ENCODE measurements at regions not wholly inside any gene's neighbourhood (a gene's known extent, or its start where the extent isn't known, plus 50 kb on each side); places are given as distances from the start of the nearest gene placed in this dataset.
"Not testable (repeated sequence)": the region's sequence is repeated elsewhere in the genome, so short reads cannot be mapped to it uniquely, and the experiment has no call there.

DNA sequence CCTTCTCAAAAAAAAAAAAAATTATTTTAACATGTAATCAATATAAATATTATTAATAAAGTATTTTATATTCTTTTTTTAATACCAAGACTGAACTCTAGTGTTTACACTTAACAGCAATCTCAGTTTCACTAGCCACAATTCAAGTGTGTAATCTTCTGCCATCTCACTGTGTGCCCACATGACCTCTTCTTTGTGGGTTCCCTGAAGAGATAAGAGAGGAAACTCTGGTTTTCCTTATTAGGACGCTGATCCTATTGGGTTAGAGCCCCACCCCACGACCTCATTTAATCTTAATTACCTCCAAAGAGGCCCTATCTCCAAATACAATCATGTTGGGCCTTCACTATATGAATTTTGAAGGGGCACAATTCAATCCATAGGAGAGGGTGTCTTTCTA lies 177.6 kb downstream of the STK31 start:
- Mint-ChIP-seq H3K27me3 (ENCODE audit: low read depth) (peaks cover 3% of the 10 kb centered on the region), H3K9me3 (no peaks in the 10 kb centered on the region), H3K27ac (no peak overlapping the region), H3K36me3 (ENCODE audit: low read depth) (no peaks in the 10 kb centered on the region), H3K4me1 (ENCODE audit: low read depth) (no peaks in the 10 kb centered on the region), H3K4me3 (no peak overlapping the region)

DNA sequence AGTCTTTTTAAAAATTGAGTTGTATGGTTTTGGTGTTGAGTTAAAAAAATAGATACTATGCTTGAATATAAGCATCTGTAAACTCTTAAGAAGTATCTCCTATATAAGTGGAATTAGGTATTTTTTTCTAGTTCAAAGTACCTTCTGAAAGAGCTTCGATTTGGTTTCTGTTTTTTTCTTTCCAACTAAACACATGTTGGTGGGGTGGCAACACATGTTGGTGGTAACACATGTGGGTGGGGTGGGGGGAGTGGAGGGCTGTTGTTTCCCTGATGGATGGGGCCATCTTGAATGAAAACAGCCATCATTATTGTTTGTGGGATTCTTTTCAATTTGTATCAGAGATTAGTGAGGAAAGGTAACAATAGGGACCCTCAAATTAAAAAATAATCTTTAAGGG lies 178.9 kb downstream of the STK31 start:
- Mint-ChIP-seq H3K27ac (no peak overlapping the region), H3K27me3 (ENCODE audit: low read depth) (peaks cover 6% of the 10 kb centered on the region), H3K9me3 (no peaks in the 10 kb centered on the region)

GRCh38 chr7:23889566-23889965 lies 179.5 kb downstream of the STK31 start:
- Mint-ChIP-seq H3K9me3 (no peaks in the 10 kb centered on the region), H3K27me3 (ENCODE audit: low read depth) (peaks cover 6% of the 10 kb centered on the region), H3K4me3 (no peak overlapping the region), H3K4me1 (ENCODE audit: low read depth) (peaks cover 13% of the 10 kb centered on the region), H3K36me3 (ENCODE audit: low read depth) (no peaks in the 10 kb centered on the region), H3K27ac (no peak overlapping the region)

More for the DNA sequence above, 178.9 kb downstream of the STK31 start:
- H3K4me3 Mint-ChIP-seq = no peak overlapping the region
- H3K4me1 Mint-ChIP-seq (ENCODE audit: low read depth) = peaks cover 8% of the 10 kb centered on the region
- H3K36me3 Mint-ChIP-seq (ENCODE audit: low read depth) = no peaks in the 10 kb centered on the region

GRCh38 chr7:23892019-23892418 lies 182.0 kb downstream of the STK31 start:
- Mint-ChIP-seq H3K9me3 (no peaks in the 10 kb centered on the region), H3K27me3 (ENCODE audit: low read depth) (peaks cover 3% of the 10 kb centered on the region), H3K27ac (no peak overlapping the region), H3K4me3 (no peak overlapping the region), H3K4me1 (ENCODE audit: low read depth) (peaks cover 23% of the 10 kb centered on the region), H3K36me3 (ENCODE audit: low read depth) (no peaks in the 10 kb centered on the region)

GRCh38 chr7:23893176-23893941 lies 183.3 kb downstream of the STK31 start:
- no peaks in the 10 kb centered on the region for H3K9me3 Mint-ChIP-seq
- no peaks in the 10 kb centered on the region for H3K36me3 Mint-ChIP-seq (ENCODE audit: low read depth)
- H3K4me3 Mint-ChIP-seq = no peak overlapping the region
- no peak overlapping the region for H3K27ac Mint-ChIP-seq
- peaks cover 23% of the 10 kb centered on the region for H3K4me1 Mint-ChIP-seq (ENCODE audit: low read depth)
- peaks cover 3% of the 10 kb centered on the region for H3K27me3 Mint-ChIP-seq (ENCODE audit: low read depth)

DNA sequence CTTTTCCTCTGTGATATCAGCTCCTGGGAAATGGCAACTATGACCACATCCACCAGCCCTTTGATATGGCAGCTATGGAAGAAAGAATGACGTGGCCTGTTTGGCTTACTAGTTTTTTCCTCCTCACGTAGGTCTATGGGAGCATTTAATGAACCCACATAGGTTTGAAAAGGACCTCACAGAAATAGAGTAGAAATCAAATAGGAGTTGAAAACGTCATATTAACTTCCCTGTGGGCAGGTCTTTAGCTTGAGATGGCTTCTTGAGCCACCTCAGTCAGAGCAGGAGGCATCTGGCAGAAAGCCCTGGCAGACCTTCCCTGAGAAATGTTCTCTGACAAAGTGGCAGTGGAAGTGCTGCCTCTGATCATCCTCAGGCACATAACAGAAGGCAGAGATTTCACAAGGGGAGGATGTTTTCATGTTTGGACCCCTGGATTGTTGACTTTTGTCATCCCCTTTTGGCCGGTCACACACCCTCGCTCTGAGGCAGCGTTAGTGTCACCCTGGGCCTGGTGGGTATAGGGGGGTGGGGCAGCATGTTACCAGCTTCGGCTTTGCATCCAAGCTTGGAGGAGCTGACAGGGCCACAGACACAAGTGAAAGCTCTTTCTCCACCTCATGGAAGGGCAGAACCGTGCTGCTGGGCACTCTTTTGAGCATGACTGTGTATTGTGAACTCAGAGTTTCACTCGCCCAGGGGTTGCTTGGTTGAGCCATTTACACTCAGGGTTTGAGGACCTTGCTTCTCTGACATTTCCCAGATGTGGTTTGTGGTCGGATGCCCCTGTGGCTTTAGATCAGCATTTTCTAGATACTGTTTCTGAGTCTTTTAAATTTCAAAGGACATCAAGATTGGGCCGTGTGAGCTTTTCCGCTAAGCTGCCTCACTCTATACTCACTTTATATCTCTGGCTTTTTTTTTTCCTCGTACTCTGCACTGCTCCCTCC lies 184.2 kb downstream of the STK31 start:
- peak overlapping the region; percentile 6 for H3K27ac Mint-ChIP-seq
- peaks cover 3% of the 10 kb centered on the region for H3K27me3 Mint-ChIP-seq (ENCODE audit: low read depth)
- H3K9me3 Mint-ChIP-seq = no peaks in the 10 kb centered on the region
- no peaks in the 10 kb centered on the region for H3K36me3 Mint-ChIP-seq (ENCODE audit: low read depth)
- peaks cover 23% of the 10 kb centered on the region for H3K4me1 Mint-ChIP-seq (ENCODE audit: low read depth)
- peak overlapping the region; percentile 15 for H3K4me3 Mint-ChIP-seq

GRCh38 chr7:23894892-23895569 lies 185.0 kb downstream of the STK31 start:
- peak overlapping the region; percentile 25 for H3K4me3 Mint-ChIP-seq
- H3K9me3 Mint-ChIP-seq = no peaks in the 10 kb centered on the region
- peak overlapping the region; percentile 28 for H3K27ac Mint-ChIP-seq
- H3K36me3 Mint-ChIP-seq (ENCODE audit: low read depth) = no peaks in the 10 kb centered on the region
- H3K4me1 Mint-ChIP-seq (ENCODE audit: low read depth) = peaks cover 23% of the 10 kb centered on the region
- peaks cover 3% of the 10 kb centered on the region for H3K27me3 Mint-ChIP-seq (ENCODE audit: low read depth)

DNA sequence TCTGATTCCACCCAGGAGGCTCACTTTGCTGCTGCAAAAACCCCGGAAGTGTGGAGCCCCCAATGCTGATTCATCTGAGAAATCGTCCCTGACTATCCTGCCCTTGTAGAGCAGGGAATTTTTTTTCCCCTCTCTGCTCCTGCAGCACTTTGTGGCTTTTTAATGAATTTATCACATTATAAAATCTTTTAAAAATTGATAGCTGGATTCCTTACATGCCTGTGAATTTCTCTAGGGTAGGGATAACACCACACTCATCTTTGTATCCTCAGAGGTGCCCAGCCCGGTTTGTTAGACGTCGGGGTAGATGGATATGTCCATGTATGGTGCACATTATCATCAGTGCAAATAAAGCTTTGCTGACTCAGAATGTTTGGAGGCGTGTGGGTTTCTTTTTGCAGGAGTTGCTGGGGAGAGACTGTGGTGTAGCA lies 185.7 kb downstream of the STK31 start:
- Mint-ChIP-seq H3K9me3 (no peaks in the 10 kb centered on the region), H3K4me1 (ENCODE audit: low read depth) (peaks cover 23% of the 10 kb centered on the region), H3K36me3 (ENCODE audit: low read depth) (no peaks in the 10 kb centered on the region), H3K4me3 (no peak overlapping the region), H3K27ac (no peak overlapping the region), H3K27me3 (ENCODE audit: low read depth) (peaks cover 3% of the 10 kb centered on the region)

DNA sequence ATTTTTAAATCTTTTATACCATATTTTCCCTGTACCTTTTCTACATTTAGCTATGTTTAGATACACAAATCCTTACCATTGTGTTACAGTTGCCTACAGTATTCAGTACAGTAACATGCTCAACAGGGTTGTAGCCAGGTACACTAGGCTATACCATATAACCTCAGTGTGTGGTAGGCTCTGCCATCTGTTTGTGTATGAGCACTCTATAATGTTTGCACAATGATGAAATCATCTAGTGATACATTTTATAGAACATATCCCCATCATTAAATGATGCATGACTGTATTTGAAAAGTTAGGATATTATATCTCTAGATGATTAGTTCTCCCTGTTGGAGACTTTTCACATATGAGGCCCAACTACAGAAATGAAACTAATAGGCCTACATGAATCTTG lies 188.6 kb downstream of the STK31 start:
- Mint-ChIP-seq H3K4me3 (no peak overlapping the region), H3K4me1 (ENCODE audit: low read depth) (peaks cover 17% of the 10 kb centered on the region), H3K27ac (no peak overlapping the region), H3K9me3 (no peaks in the 10 kb centered on the region), H3K27me3 (ENCODE audit: low read depth) (no peaks in the 10 kb centered on the region), H3K36me3 (ENCODE audit: low read depth) (no peaks in the 10 kb centered on the region)

- not testable (repeated sequence) for H3K36me3 Mint-ChIP-seq (ENCODE audit: low read depth); H3K27me3 Mint-ChIP-seq (ENCODE audit: low read depth)
Measured at GRCh38 chr7:23904901-23905300, 194.9 kb downstream of the STK31 start.

GRCh38 chr7:23907012-23907411 lies 197.0 kb downstream of the STK31 start:
- H3K27me3 Mint-ChIP-seq (ENCODE audit: low read depth) = peaks cover 3% of the 10 kb centered on the region
- H3K4me3 Mint-ChIP-seq = no peak overlapping the region
- no peaks in the 10 kb centered on the region for H3K36me3 Mint-ChIP-seq (ENCODE audit: low read depth)
- no peak overlapping the region for H3K27ac Mint-ChIP-seq
- H3K9me3 Mint-ChIP-seq = peaks cover 6% of the 10 kb centered on the region
- no peaks in the 10 kb centered on the region for H3K4me1 Mint-ChIP-seq (ENCODE audit: low read depth)

More at GRCh38 chr7:23904901-23905300, 194.9 kb downstream of the STK31 start:
- not testable (repeated sequence) for H3K27ac Mint-ChIP-seq; H3K4me1 Mint-ChIP-seq (ENCODE audit: low read depth); H3K4me3 Mint-ChIP-seq; H3K9me3 Mint-ChIP-seq

DNA sequence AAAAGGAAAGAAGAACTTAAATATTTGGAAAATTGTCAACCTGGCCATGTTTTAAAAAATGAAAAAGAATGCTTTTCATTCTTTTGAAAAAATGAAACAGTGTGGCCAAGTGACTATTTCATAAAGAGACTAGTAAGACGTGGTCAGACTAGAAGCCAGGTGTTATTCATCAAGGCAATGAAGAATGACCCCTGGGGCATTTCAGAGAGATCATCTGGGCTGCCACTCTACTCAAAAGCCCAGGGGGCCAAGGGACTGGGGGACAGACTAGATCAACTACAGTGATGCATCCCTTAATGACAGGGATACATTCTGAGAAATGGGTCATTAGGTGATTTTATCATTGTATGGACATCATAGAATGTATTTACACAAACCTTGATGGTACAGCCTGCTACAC lies 199.4 kb downstream of the STK31 start:
- Mint-ChIP-seq H3K9me3 (peaks cover 19% of the 10 kb centered on the region), H3K36me3 (ENCODE audit: low read depth) (no peaks in the 10 kb centered on the region), H3K4me3 (no peak overlapping the region), H3K27ac (no peak overlapping the region), H3K4me1 (ENCODE audit: low read depth) (no peaks in the 10 kb centered on the region), H3K27me3 (ENCODE audit: low read depth) (peaks cover 3% of the 10 kb centered on the region)

GRCh38 chr7:23912065-23912464 lies 202.0 kb downstream of the STK31 start:
- no peaks in the 10 kb centered on the region for H3K36me3 Mint-ChIP-seq (ENCODE audit: low read depth)
- H3K4me1 Mint-ChIP-seq (ENCODE audit: low read depth) = no peaks in the 10 kb centered on the region
- H3K27me3 Mint-ChIP-seq (ENCODE audit: low read depth) = peaks cover 3% of the 10 kb centered on the region
- peaks cover 20% of the 10 kb centered on the region for H3K9me3 Mint-ChIP-seq
- H3K4me3 Mint-ChIP-seq = no peak overlapping the region
- no peak overlapping the region for H3K27ac Mint-ChIP-seq

GRCh38 chr7:23913016-23913415 lies 203.0 kb downstream of the STK31 start:
- Mint-ChIP-seq H3K36me3 (ENCODE audit: low read depth) (no peaks in the 10 kb centered on the region), H3K27me3 (ENCODE audit: low read depth) (peaks cover 4% of the 10 kb centered on the region), H3K4me1 (ENCODE audit: low read depth) (no peaks in the 10 kb centered on the region), H3K9me3 (peaks cover 20% of the 10 kb centered on the region), H3K4me3 (no peak overlapping the region), H3K27ac (no peak overlapping the region)

Measured in T-helper 1 cell treated with Interleukin-12 subunit alpha and Interleukin-12 subunit beta and Interleukin-4 antibody, amounts not matched to agents 30 μg/mL and 1 μg/mL, for 36 hours (primary cell).